ENCODE measurements at regions not wholly inside any gene's neighbourhood (a gene's known extent, or its start where the extent isn't known, plus 50 kb on each side); places are given as distances from the start of the nearest gene placed in this dataset.
"Not testable (repeated sequence)": the region's sequence is repeated elsewhere in the genome, so short reads cannot be mapped to it uniquely, and the experiment has no call there.

GRCh38 chr2:124996406-124996805, 971.3 kb downstream of the CNTNAP5 start:
- Histone ChIP-seq H3K9me3 (no peaks in the 10 kb centered on the region), H3K4me1 (no peaks in the 10 kb centered on the region), H3K27ac (no peak overlapping the region), H3K36me3 (no peaks in the 10 kb centered on the region), H3K27me3 (no peaks in the 10 kb centered on the region), H3K4me3 (no peak overlapping the region)
- no peak for DNase-seq
- intact Hi-C loops (cut with DNase I; ENCODE audit: low total_unique reads), result no loop called here
- no peak for TF ChIP-seq CTCF (IDR thresholded peaks at IDR 0.05)
- no peak for TF ChIP-seq POLR2AphosphoS5 (IDR thresholded peaks at IDR 0.05)
- TF ChIP-seq POLR2A (IDR thresholded peaks at IDR 0.05), result no peak
- no peak for TF ChIP-seq EP300 (IDR thresholded peaks at IDR 0.05)

- intact Hi-C loops (cut with DNase I; ENCODE audit: low total_unique reads), result no loop called here
- TF ChIP-seq EP300 (IDR thresholded peaks at IDR 0.05) (no peak), CTCF (IDR thresholded peaks at IDR 0.05) (no peak), POLR2A (IDR thresholded peaks at IDR 0.05) (no peak), POLR2AphosphoS5 (IDR thresholded peaks at IDR 0.05) (no peak)
These were observed 974.8 kb downstream of the CNTNAP5 start for GRCh38 chr2:124999906-125000305.

GRCh38 chr2:125004106-125004800, 979.2 kb downstream of the CNTNAP5 start:
- intact Hi-C loops (cut with DNase I; ENCODE audit: low total_unique reads), result no loop called here
- no peak for TF ChIP-seq POLR2A (IDR thresholded peaks at IDR 0.05)
- no peak for TF ChIP-seq POLR2AphosphoS5 (IDR thresholded peaks at IDR 0.05)
- no peak for TF ChIP-seq CTCF (IDR thresholded peaks at IDR 0.05)
- TF ChIP-seq EP300 (IDR thresholded peaks at IDR 0.05), result no peak
- no peaks in the 10 kb centered on the region for H3K36me3 ChIP-seq
- H3K9me3 ChIP-seq, result no peaks in the 10 kb centered on the region
- H3K27ac ChIP-seq, result no peak overlapping the region
- no peak for DNase-seq
- no peaks in the 10 kb centered on the region for H3K27me3 ChIP-seq
- H3K4me3 ChIP-seq, result no peak overlapping the region
- H3K4me1 ChIP-seq, result no peaks in the 10 kb centered on the region
- 78 to 91% (median 87%) methylated on average over 7 of the region's 7 CpGs for WGBS, 5 donors

More at GRCh38 chr2:124999906-125000305, 974.8 kb downstream of the CNTNAP5 start:
- no peaks in the 10 kb centered on the region for H3K36me3 ChIP-seq
- no peaks in the 10 kb centered on the region for H3K27me3 ChIP-seq
- H3K4me3 ChIP-seq, result no peak overlapping the region
- no peaks in the 10 kb centered on the region for H3K9me3 ChIP-seq
- DNase-seq, result no peak
- no peaks in the 10 kb centered on the region for H3K4me1 ChIP-seq
- no peak overlapping the region for H3K27ac ChIP-seq

- intact Hi-C loops (cut with DNase I; ENCODE audit: low total_unique reads), result no loop called here
- DNase-seq, result no peak
- Histone ChIP-seq H3K9me3 (no peaks in the 10 kb centered on the region), H3K27ac (no peak overlapping the region), H3K36me3 (no peaks in the 10 kb centered on the region), H3K4me1 (no peaks in the 10 kb centered on the region), H3K4me3 (no peak overlapping the region), H3K27me3 (no peaks in the 10 kb centered on the region)
- no peak for TF ChIP-seq POLR2AphosphoS5 (IDR thresholded peaks at IDR 0.05)
- no peak for TF ChIP-seq CTCF (IDR thresholded peaks at IDR 0.05)
- no peak for TF ChIP-seq EP300 (IDR thresholded peaks at IDR 0.05)
- no peak for TF ChIP-seq POLR2A (IDR thresholded peaks at IDR 0.05)
- WGBS, 5 donors, result 47 to 76% (median 50%) methylated on average over 4 of the region's 4 CpGs
These were observed 981.6 kb downstream of the CNTNAP5 start for GRCh38 chr2:125006676-125007075.

- H3K27me3 ChIP-seq; H3K4me3 ChIP-seq; H3K27ac ChIP-seq; H3K36me3 ChIP-seq; DNase-seq; H3K4me1 ChIP-seq; intact Hi-C loops (cut with DNase I; ENCODE audit: low total_unique reads): not testable (repeated sequence)
- H3K9me3 ChIP-seq, result peaks cover 0 to 17% (median 0%) of the 10 kb centered on the region in 4 donors
- 71 to 80% (median 78%) methylated on average over 4 of the region's 4 CpGs for WGBS, 5 donors
These were observed 1003.6 kb downstream of the CNTNAP5 start for GRCh38 chr2:125028721-125029120.

Measured in stomach (tissue), 8 donors.